Endothelial cell of umbilical vein (primary cell): ENCODE measurements at regions not wholly inside any gene's neighbourhood (a gene's known extent, or its start where the extent isn't known, plus 50 kb on each side); places are given as distances from the start of the nearest gene placed in this dataset.

Experiments
- BruUV-seq: library from RNA; stranded (reverse); fragments of 400-500 nt; replicated peaks from 2 replicates; lab custom pipeline; 2021; lab: Mats Ljungman, UMichigan
- CTCF ChIA-PET: fragments of 300-600, 350-600 bp; sonication (Branson Sonifier 250); formaldehyde crosslinking; loops from one replicate; lab custom pipeline; 2021; ENCODE audit warnings: antibody characterized with exemption, inconsistent platforms; lab: Charles Lee
- POLR2A ChIA-PET: fragments of 300-600, 350-600 bp; sonication (Branson Sonifier 250); formaldehyde crosslinking; loops from one replicate; lab custom pipeline; 2021; ENCODE audit warnings: antibody characterized with exemption, inconsistent platforms; lab: Charles Lee
- DNase-seq: peaks from one replicate; pipeline ENCODE4 v3.0.0-alpha.2; 2011; ENCODE audit warnings: low read depth, low spot score
- FAIRE-seq: peaks from 2 replicates; lab custom pipeline; 2011; peaks lifted over from hg19 to GRCh38; lab: Jason Lieb, UNC
- H2AFZ ChIP-seq: 2 replicates; pipeline ENCODE4 v1.6.0; 2012; ENCODE audit warnings: low read depth, low read length, control low read depth, inconsistent platforms
- H3K27ac ChIP-seq: 2 replicates; pipeline ENCODE4 v1.5.1; 2011; ENCODE audit warnings: low read depth, mild to moderate bottlenecking, control low read depth, low read length, moderate library complexity; ENCODE audit not compliant: insufficient read depth
- H3K27me3 ChIP-seq, 2 experiments: 2 replicates each; pipeline versions ENCODE4 v1.6.0 to v1.6.1; 2011; ENCODE audit warnings: low read length in 2 of 2, mixed read lengths in 1 of 2; ENCODE audit not compliant: control insufficient read depth in 2 of 2, insufficient read depth in 2 of 2
- H3K36me3 ChIP-seq, 2 experiments: 2 replicates in 1 of 2; 3 replicates in 1 of 2; pipeline ENCODE4 v1.5.1; 2011; ENCODE audit warnings: low read length in 2 of 2, mild to moderate bottlenecking in 1 of 2, moderate library complexity in 1 of 2; ENCODE audit not compliant: control insufficient read depth in 2 of 2, insufficient read depth in 2 of 2; ENCODE audit errors: extremely low read depth in 1 of 2
- H3K4me1 ChIP-seq: 3 replicates; pipeline ENCODE4 v1.5.1; 2011; ENCODE audit warnings: mild to moderate bottlenecking, low read length; ENCODE audit not compliant: control insufficient read depth, insufficient read depth; ENCODE audit errors: extremely low read depth
- H3K4me2 ChIP-seq: 2 replicates; pipeline ENCODE4 v1.6.1; 2011; ENCODE audit warnings: low read length, control low read depth, mixed read lengths; ENCODE audit not compliant: insufficient read depth
- H3K4me3 ChIP-seq, 3 experiments: fragments of 200-600 bp in 1 of 3; sonication (generic), shearing (Covaris generic) in 1 of 3; replicated peaks in 1 of 3; 2 replicates each; pipeline ENCODE4 v1.5.1; 2011 to 2016; ENCODE audit warnings: control low read depth in 3 of 3, low read length in 3 of 3, mild to moderate bottlenecking in 2 of 3, inconsistent platforms in 1 of 3, low read depth in 1 of 3, moderate library complexity in 1 of 3; ENCODE audit not compliant: insufficient read depth in 1 of 3
- H3K79me2 ChIP-seq: 2 replicates; pipeline ENCODE4 v1.6.0; 2012; ENCODE audit warnings: low read length, inconsistent platforms; ENCODE audit not compliant: control insufficient read depth, insufficient read depth
- H3K9ac ChIP-seq: replicated peaks from 2 replicates; pipeline ENCODE3; 2011; ENCODE audit warnings: low read length, control low read depth; ENCODE audit not compliant: insufficient read depth; ENCODE audit errors: extremely low read depth
- H3K9me1 ChIP-seq: replicated peaks from 3 replicates; pipeline ENCODE4 v1.6.0; 2011; ENCODE audit warnings: mild to moderate bottlenecking, low read length; ENCODE audit not compliant: control insufficient read depth, insufficient read depth; ENCODE audit errors: extremely low read depth
- H3K9me3 ChIP-seq: replicated peaks from 2 replicates; pipeline ENCODE4 v1.5.1; 2012; ENCODE audit warnings: low read length, inconsistent platforms; ENCODE audit not compliant: control insufficient read depth, insufficient read depth
- H4K20me1 ChIP-seq: replicated peaks from 2 replicates; pipeline ENCODE3; 2011; ENCODE audit warnings: mild to moderate bottlenecking, low read length; ENCODE audit not compliant: control insufficient read depth, insufficient read depth; ENCODE audit errors: extremely low read depth
- CTCF ChIP-seq, 2 donors: IDR thresholded peaks; 1 replicate in 1 of 2; 2 replicates in 1 of 2; pipeline ENCODE4 v1.5.1; 2011; ENCODE audit warnings: low read length in 2 of 2, mild to moderate bottlenecking in 2 of 2, moderate library complexity in 2 of 2, control low read depth in 1 of 2, inconsistent platforms in 1 of 2, low read depth in 1 of 2; ENCODE audit not compliant: insufficient read depth in 1 of 2; ENCODE audit errors: extremely low read depth in 1 of 2
- EZH2 ChIP-seq: IDR thresholded peaks from 2 replicates; pipeline ENCODE4 v1.6.1; 2012; ENCODE audit warnings: borderline replicate concordance, low read depth, mild to moderate bottlenecking, moderate library complexity, low read length, inconsistent platforms; ENCODE audit not compliant: severe bottlenecking
- FOS ChIP-seq: IDR thresholded peaks from 2 replicates; pipeline ENCODE4 v1.6.1; 2011; ENCODE audit warnings: mild to moderate bottlenecking, low read length, moderate library complexity, borderline replicate concordance; ENCODE audit not compliant: insufficient read depth
- GATA2 ChIP-seq: IDR thresholded peaks from 2 replicates; pipeline ENCODE4 v1.7.0; 2011; ENCODE audit warnings: low read depth, mild to moderate bottlenecking, moderate library complexity, mixed read lengths, low read length; ENCODE audit not compliant: insufficient read length, insufficient read depth
- JUN ChIP-seq: IDR thresholded peaks from 2 replicates; pipeline ENCODE4 v1.6.1; 2011; ENCODE audit warnings: borderline replicate concordance, low read depth; ENCODE audit not compliant: insufficient read length, insufficient read depth
- MYC ChIP-seq: IDR thresholded peaks from one replicate; pipeline ENCODE4 v1.6.1; 2011; ENCODE audit warnings: mild to moderate bottlenecking, low read depth, low read length
- POLR2A ChIP-seq: IDR thresholded peaks from 2 replicates; pipeline ENCODE4 v1.6.1; 2012; ENCODE audit warnings: low read depth, mild to moderate bottlenecking, control low read depth, low read length
- POLR2AphosphoS5 ChIP-seq: IDR thresholded peaks from 2 replicates; pipeline ENCODE4 v1.6.1; 2012; ENCODE audit warnings: low read depth, mild to moderate bottlenecking, control low read depth, low read length, moderate library complexity; ENCODE audit not compliant: insufficient read depth
- dilution Hi-C: fragments of 300-500 bp; cut with MboI; formaldehyde crosslinking; loops from one replicate; pipeline ENCODE4 v1.15.0; 2019; ENCODE audit warnings: low sequenced_read_pairs; ENCODE audit not compliant: extremely low pct_ligation_motif_present
- intact Hi-C: fragments of 100-400 bp; cut with micrococcal nuclease; formaldehyde crosslinking; loops from one replicate; pipeline ENCODE4 v1.10.0; 2022
- TF ChIP-seq, protein P1 (sequence below): IDR thresholded peaks from 2 replicates; pipeline ENCODE4 v1.6.1; 2011; ENCODE audit not compliant: insufficient read depth, insufficient read length

DNA sequence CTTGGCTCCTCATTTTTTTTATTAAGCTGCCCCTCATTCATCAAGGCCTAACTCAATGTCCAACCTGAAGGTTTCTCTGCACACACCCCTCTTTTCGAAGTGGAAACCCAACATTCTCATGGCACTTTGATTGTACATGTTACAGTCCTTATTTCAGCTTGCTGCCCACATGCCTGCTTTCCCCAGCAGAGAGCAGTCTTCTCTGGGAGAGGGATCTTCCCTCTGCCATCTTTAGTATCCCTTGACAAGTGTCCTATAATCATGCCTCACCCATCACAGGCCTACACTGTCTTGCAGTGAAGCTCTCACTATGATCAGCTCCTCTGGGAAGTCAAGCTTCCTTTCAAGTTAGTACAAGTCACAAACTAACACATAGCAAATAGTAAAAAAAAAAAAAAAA lies 175.1 kb downstream of the ACER2 start:
- intact Hi-C loops = no loop called here
- FAIRE-seq = no peak
- CTCF ChIA-PET = no interaction called here

GRCh38 chr9:19577411-19577810 lies 168.6 kb downstream of the ACER2 start:
- ChIA-PET POLR2A (no interaction called here), CTCF (no interaction called here)
- H3K27me3 ChIP-seq = no peaks in the 10 kb centered on the region
- H3K4me3 ChIP-seq = no peak overlapping the region
- H3K79me2 ChIP-seq = no peaks in the 10 kb centered on the region
- no peak overlapping the region for H3K4me2 ChIP-seq
- intact Hi-C loops (no loop called here), dilution Hi-C loops (no loop called here)
- H3K9me3 ChIP-seq = no peaks in the 10 kb centered on the region
- FAIRE-seq (no peak), DNase-seq (no peak)
- H3K36me3 ChIP-seq = no peaks in the 10 kb centered on the region
- H2AFZ ChIP-seq = no peak overlapping the region
- TF ChIP-seq JUN (no peak), EZH2 (no peak), CTCF (IDR thresholded peaks at IDR 0.05; ENCODE audit: extremely low read depth in 1 of 2, insufficient read depth in 1 of 2, low read depth in 1 of 2, low read length in 2 of 2) (no peak), POLR2A (no peak), GATA2 (no peak), FOS (no peak), MYC (no peak), POLR2AphosphoS5 (no peak)
- TF ChIP-seq, protein P1, sequence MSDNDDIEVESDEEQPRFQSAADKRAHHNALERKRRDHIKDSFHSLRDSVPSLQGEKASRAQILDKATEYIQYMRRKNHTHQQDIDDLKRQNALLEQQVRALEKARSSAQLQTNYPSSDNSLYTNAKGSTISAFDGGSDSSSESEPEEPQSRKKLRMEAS = no peak
- no peaks in the 10 kb centered on the region for H4K20me1 ChIP-seq
- BruUV-seq = no TSS peak
- H3K4me1 ChIP-seq = no peaks in the 10 kb centered on the region
- H3K27ac ChIP-seq = no peak overlapping the region
- H3K9me1 ChIP-seq = no peaks in the 10 kb centered on the region
- H3K9ac ChIP-seq = no peak overlapping the region

More for the DNA sequence above, 175.1 kb downstream of the ACER2 start:
- dilution Hi-C loops = no loop called here
- Histone ChIP-seq H3K36me3 (no peaks in the 10 kb centered on the region), H3K4me3 (no peak overlapping the region), H3K9ac (no peak overlapping the region), H3K79me2 (no peaks in the 10 kb centered on the region), H3K4me1 (no peaks in the 10 kb centered on the region), H3K9me3 (no peaks in the 10 kb centered on the region), H3K27me3 (no peaks in the 10 kb centered on the region), H3K9me1 (no peaks in the 10 kb centered on the region), H3K4me2 (no peak overlapping the region), H2AFZ (no peak overlapping the region), H4K20me1 (no peaks in the 10 kb centered on the region), H3K27ac (no peak overlapping the region)
- TF ChIP-seq FOS = no peak
- TF ChIP-seq POLR2A = no peak
- no peak for TF ChIP-seq POLR2AphosphoS5
- no peak for TF ChIP-seq EZH2
- POLR2A ChIA-PET = interaction anchor here (0.7 kb wide), 1 partner anchor 1051 kb away, joined by 7 read pairs; no protein-coding TSS in a partner anchor
- no TSS peak for BruUV-seq
- DNase-seq = no peak
